HG03571 (cell line): ENCODE measurements at regions not wholly inside any gene's neighbourhood (a gene's known extent, or its start where the extent isn't known, plus 50 kb on each side); places are given as distances from the start of the nearest gene placed in this dataset.
"Not testable (repeated sequence)": the region's sequence is repeated elsewhere in the genome, so short reads cannot be mapped to it uniquely, and the experiment has no call there.

ENCODE experiments used
- ATAC-seq: cut with Tn5 transposase; IDR thresholded peaks from one replicate; pipeline ENCODE4 v1.9.1; 2021; ENCODE audit not compliant: unreplicated experiment

- ATAC-seq, result no peak
These were observed 342.2 kb upstream of the GALNT5 start for GRCh38 chr2:156915332-156915731.

- no peak for ATAC-seq
These were observed 339.1 kb upstream of the GALNT5 start for GRCh38 chr2:156918410-156918809.

GRCh38 chr2:156930423-156930822 is 327.1 kb upstream of the GALNT5 start:
- ATAC-seq, result no peak

- no peak for ATAC-seq
These were observed 323.8 kb upstream of the GALNT5 start for GRCh38 chr2:156933645-156934225.

- no peak for ATAC-seq
These were observed 321.9 kb upstream of the GALNT5 start for GRCh38 chr2:156935616-156936015.

GRCh38 chr2:156937430-156937829 is 320.1 kb upstream of the GALNT5 start:
- ATAC-seq, result no peak

- ATAC-seq, result no peak
These were observed 312.6 kb upstream of the GALNT5 start for GRCh38 chr2:156944871-156945270.

- ATAC-seq, result no peak
These were observed 310.2 kb upstream of the GALNT5 start for GRCh38 chr2:156947261-156947660.

- no peak for ATAC-seq
These were observed 301.8 kb upstream of the GALNT5 start for GRCh38 chr2:156955701-156956100.

- no peak for ATAC-seq
These were observed 301.3 kb upstream of the GALNT5 start for GRCh38 chr2:156956161-156956560.

GRCh38 chr2:156958374-156958773 is 299.1 kb upstream of the GALNT5 start:
- ATAC-seq, result no peak

- no peak for ATAC-seq
These were observed 298.0 kb upstream of the GALNT5 start for GRCh38 chr2:156959481-156959880.

GRCh38 chr2:156982615-156983014 is 274.9 kb upstream of the GALNT5 start:
- no peak for ATAC-seq

- ATAC-seq, result no peak
These were observed 271.0 kb upstream of the GALNT5 start for GRCh38 chr2:156986339-156986988.

- no peak for ATAC-seq
These were observed 257.8 kb upstream of the GALNT5 start for GRCh38 chr2:156999661-157000060.

GRCh38 chr2:157004789-157005188 is 252.7 kb upstream of the GALNT5 start:
- no peak for ATAC-seq

- no peak for ATAC-seq
These were observed 242.4 kb upstream of the GALNT5 start for GRCh38 chr2:157015015-157015575.

- ATAC-seq, result not testable (repeated sequence)
These were observed 234.2 kb upstream of the GALNT5 start for GRCh38 chr2:157023264-157023663.

- ATAC-seq, result no peak
These were observed 233.4 kb upstream of the GALNT5 start for GRCh38 chr2:157024129-157024528.

GRCh38 chr2:157032017-157032416 is 225.5 kb upstream of the GALNT5 start:
- ATAC-seq, result no peak

GRCh38 chr2:157036726-157037125 is 220.8 kb upstream of the GALNT5 start:
- no peak for ATAC-seq

- ATAC-seq, result no peak
These were observed 213.7 kb upstream of the GALNT5 start for GRCh38 chr2:157043786-157044185.

- ATAC-seq, result no peak
These were observed 211.1 kb upstream of the GALNT5 start for GRCh38 chr2:157046396-157046795.
